Colonic mucosa (tissue), 4 donors: ENCODE measurements at regions not wholly inside any gene's neighbourhood (a gene's known extent, or its start where the extent isn't known, plus 50 kb on each side); places are given as distances from the start of the nearest gene placed in this dataset.

Experiments used
- DNase-seq: peaks from one replicate; pipeline ENCODE4 v3.0.0-alpha.2; 2020
- H3K27ac ChIP-seq: fragments of 200-600 bp; one replicate; pipeline ENCODE4 v1.8.0; 2021
- H3K27me3 ChIP-seq: fragments of 200-600 bp; one replicate; pipeline ENCODE4 v1.8.0; 2021
- H3K36me3 ChIP-seq: fragments of 200-600 bp; one replicate; pipeline ENCODE4 v1.8.0; 2021
- H3K4me1 ChIP-seq: fragments of 200-600 bp; one replicate; pipeline ENCODE4 v1.8.0; 2021; ENCODE audit warnings: mild to moderate bottlenecking
- H3K4me3 ChIP-seq: fragments of 200-600 bp; one replicate; pipeline ENCODE4 v1.8.0; 2021
- H3K9ac ChIP-seq, 2 donors: one replicate each; pipeline ENCODE4 v1.7.0; 2013; ENCODE audit warnings: control low read depth in 2 of 2, low read depth in 2 of 2, low read length in 2 of 2
- H3K9me3 ChIP-seq: fragments of 200-600 bp; one replicate; pipeline ENCODE4 v1.8.0; 2021
- CTCF ChIP-seq: fragments of 200-600 bp; IDR thresholded peaks from one replicate; pipeline ENCODE4 v1.8.0; 2022; ENCODE audit warnings: antibody characterized with exemption, mild to moderate bottlenecking
- intact Hi-C: fragments of 100-400 bp; cut with DNase I; formaldehyde crosslinking; loops from one replicate; pipeline ENCODE4 v1.14.1; 2022
- donor health status: healthy.
- donor health status: DM: no; HTN: no; CAD: no.
- donor health status: DM: no; HTN: no; CAD: no.

- no peak for DNase-seq
- Histone ChIP-seq H3K27me3 (no peaks in the 10 kb centered on the region), H3K9ac (no peak overlapping the region), H3K27ac (no peak overlapping the region), H3K4me3 (no peak overlapping the region), H3K36me3 (no peaks in the 10 kb centered on the region), H3K9me3 (no peaks in the 10 kb centered on the region), H3K4me1 (no peaks in the 10 kb centered on the region)
- TF ChIP-seq CTCF: no peak
- intact Hi-C loops: no loop called here
These were observed 266.1 kb upstream of the C2CD4B start for GRCh38 chr15:62431008-62431797.

- no peak for TF ChIP-seq CTCF
These were observed 266.7 kb upstream of the C2CD4B start for GRCh38 chr15:62431817-62432216.

GRCh38 chr15:62432702-62433398 lies 267.8 kb upstream of the C2CD4B start:
- no peaks in the 10 kb centered on the region for H3K27me3 ChIP-seq
- intact Hi-C loops: no loop called here
- H3K9me3 ChIP-seq: no peaks in the 10 kb centered on the region
- H3K4me3 ChIP-seq: no peak overlapping the region
- no peak overlapping the region for H3K9ac ChIP-seq
- no peak for TF ChIP-seq CTCF
- no peaks in the 10 kb centered on the region for H3K4me1 ChIP-seq
- no peak overlapping the region for H3K27ac ChIP-seq
- no peaks in the 10 kb centered on the region for H3K36me3 ChIP-seq
- DNase-seq: no peak

More at GRCh38 chr15:62431817-62432216, 266.7 kb upstream of the C2CD4B start:
- Histone ChIP-seq H3K4me3 (no peak overlapping the region), H3K27me3 (no peaks in the 10 kb centered on the region), H3K4me1 (no peaks in the 10 kb centered on the region), H3K9ac (no peak overlapping the region), H3K27ac (no peak overlapping the region), H3K9me3 (no peaks in the 10 kb centered on the region), H3K36me3 (no peaks in the 10 kb centered on the region)
- intact Hi-C loops: no loop called here
- DNase-seq: no peak

- Histone ChIP-seq H3K27ac (no peak overlapping the region), H3K4me3 (no peak overlapping the region), H3K9me3 (no peaks in the 10 kb centered on the region), H3K36me3 (no peaks in the 10 kb centered on the region), H3K9ac (no peak overlapping the region), H3K27me3 (no peaks in the 10 kb centered on the region), H3K4me1 (no peaks in the 10 kb centered on the region)
- no peak for DNase-seq
- TF ChIP-seq CTCF: no peak
- intact Hi-C loops: no loop called here
These were observed 271.1 kb upstream of the C2CD4B start for GRCh38 chr15:62436235-62436634.

GRCh38 chr15:62437753-62438152 lies 272.7 kb upstream of the C2CD4B start:
- H3K4me1 ChIP-seq: no peaks in the 10 kb centered on the region
- no peaks in the 10 kb centered on the region for H3K36me3 ChIP-seq
- intact Hi-C loops: no loop called here
- no peaks in the 10 kb centered on the region for H3K27me3 ChIP-seq
- no peak overlapping the region for H3K27ac ChIP-seq
- no peak overlapping the region for H3K9ac ChIP-seq
- H3K4me3 ChIP-seq: no peak overlapping the region
- DNase-seq: no peak
- TF ChIP-seq CTCF: no peak
- H3K9me3 ChIP-seq: no peaks in the 10 kb centered on the region
